HTR-8/SVneo (cell line): ENCODE measurements at regions not wholly inside any gene's neighbourhood (a gene's known extent, or its start where the extent isn't known, plus 50 kb on each side); places are given as distances from the start of the nearest gene placed in this dataset.
A peak's percentile ranks its signal among the peaks of the same experiment; 100 is the strongest.
"Not testable (repeated sequence)": the region's sequence is repeated elsewhere in the genome, so short reads cannot be mapped to it uniquely, and the experiment has no call there.

ENCODE experiments used
- DNase-seq: peaks from one replicate; pipeline ENCODE4 v3.0.0; 2011; ENCODE audit warnings: low spot score, mixed read lengths; ENCODE audit not compliant: insufficient read length
- FAIRE-seq: peaks from 2 replicates; lab custom pipeline; 2011; peaks lifted over from hg19 to GRCh38; lab: Jason Lieb, UNC

DNA sequence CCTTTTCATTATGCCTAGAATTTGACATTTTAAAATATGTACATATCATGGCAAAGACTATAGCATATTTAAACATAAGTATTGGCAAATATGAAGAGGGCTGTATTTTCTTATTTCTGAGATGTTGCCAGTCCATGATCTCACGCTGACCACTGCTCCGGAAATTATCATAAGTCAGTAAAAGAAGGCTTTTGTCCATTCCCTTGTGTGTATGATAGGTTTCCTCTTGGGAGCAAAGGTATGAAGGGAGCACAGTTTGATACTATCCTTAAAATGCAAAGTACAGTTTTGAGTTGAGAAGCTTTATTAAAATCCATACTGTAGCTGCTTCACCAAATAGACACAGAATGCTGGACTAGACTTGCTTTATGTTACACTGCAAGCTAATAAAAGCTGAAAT is 52.6 kb upstream of the AGA start:
- FAIRE-seq = no peak
- DNase-seq = no peak

DNA sequence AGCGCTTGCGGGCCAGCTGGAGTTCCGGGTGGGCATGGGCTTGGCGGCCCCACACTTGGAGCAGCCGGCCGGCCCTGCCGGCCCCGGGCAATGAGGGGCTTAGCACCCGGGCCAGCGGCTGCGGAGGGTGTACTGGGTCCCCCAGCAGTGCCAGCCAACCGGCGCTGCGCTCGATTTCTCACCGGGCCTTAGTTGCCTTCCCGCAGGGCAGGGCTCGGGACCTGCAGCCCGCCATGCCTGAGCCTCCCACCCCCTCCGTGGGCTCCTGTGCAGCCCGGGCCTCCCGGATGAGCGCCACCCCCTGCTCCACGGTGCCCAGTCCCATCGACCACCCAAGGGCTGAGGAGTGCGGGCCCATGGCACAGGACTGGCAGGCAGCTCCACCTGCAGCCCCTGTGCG is 53.4 kb upstream of the AGA start:
- DNase-seq, FAIRE-seq: not testable (repeated sequence)

DNA sequence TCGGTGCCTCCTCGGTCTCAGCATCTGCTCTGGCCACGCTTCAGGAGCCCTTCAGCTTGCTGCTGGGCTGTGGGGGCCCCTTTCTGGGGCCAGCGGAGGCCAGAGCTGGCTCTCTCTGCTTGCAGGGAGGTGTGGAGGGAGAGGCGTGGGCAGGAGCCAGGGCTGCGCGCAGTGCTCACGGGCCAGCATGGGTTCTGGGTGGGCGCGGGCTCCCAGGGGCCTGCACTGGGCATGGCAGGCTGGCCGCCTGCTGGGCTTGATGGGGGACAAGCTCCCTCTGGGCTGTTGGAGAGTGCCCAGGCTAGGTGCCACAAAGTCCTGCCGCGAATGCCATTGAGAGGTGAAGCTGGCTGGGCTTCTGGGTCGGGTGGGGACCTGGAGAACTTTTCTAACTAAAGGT is 57.3 kb upstream of the AGA start:
- FAIRE-seq = no peak
- DNase-seq = no peak

DNA sequence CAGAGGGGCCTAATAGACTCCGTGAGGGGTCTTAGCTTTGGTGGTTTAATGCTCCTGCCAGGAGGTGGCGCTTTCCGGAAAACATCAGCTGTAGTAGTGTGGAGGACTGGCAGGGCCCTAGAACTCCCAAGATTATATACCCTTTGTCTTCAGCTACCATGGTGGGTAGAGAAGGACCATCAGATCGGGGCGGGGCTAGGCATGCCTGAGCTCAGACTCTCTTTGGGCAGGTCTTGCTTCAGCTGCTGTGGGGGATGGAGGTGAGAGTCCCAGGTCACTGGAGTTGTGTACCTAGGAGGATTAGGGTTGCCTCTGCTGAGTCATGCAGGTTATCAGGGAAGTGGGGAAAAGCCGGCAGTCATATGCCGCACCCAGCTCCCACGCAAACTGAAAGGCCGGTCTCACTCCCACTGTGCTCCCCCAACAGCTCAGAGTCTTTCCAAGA is 63.0 kb upstream of the AGA start:
- DNase-seq (no peak), FAIRE-seq (no peak)

DNA sequence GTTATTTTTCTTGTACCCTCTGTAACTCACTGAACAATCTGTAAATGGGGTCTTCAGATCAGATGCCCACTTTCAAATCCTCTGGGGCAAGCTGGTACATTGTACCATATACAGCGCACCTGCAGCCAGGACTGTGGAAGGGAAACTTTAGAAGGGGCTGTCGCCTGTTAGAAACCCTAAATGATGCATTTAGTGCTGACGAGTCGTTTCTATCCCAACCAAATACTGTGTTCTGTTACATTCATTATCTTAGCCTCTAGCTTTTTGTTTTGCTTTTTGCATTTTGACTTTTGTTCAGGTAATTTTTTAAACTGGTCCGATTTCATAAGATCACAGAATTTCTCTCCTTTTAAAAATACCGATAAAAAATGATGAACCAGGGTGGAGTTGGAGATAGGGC is 66.4 kb upstream of the AGA start:
- FAIRE-seq = no peak
- no peak for DNase-seq

DNA sequence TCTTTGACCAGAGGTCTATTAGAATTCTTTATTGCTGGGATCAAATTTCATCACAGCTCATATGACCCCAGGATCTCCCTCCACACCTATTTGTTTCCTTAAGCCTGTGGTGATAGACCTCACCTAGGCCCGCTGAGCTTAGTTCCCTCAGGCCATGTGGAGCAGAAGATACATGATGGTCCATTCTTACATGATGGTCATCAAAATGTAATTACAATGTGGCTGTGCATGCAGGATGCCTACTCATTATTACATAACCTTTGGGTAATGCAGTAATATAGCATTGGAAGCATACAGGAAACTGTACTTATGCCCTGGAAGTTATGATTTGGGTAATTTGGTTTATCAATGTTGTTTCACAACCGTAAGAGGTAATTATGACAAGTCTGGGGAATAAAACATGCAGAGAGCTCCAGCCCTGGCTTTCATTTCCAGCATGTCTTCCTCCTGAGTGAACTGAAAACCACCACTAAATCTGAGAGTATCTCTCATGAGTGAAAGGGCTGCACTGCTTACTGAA is 67.0 kb upstream of the AGA start:
- DNase-seq = no peak
- peak; percentile 40 for FAIRE-seq

DNA sequence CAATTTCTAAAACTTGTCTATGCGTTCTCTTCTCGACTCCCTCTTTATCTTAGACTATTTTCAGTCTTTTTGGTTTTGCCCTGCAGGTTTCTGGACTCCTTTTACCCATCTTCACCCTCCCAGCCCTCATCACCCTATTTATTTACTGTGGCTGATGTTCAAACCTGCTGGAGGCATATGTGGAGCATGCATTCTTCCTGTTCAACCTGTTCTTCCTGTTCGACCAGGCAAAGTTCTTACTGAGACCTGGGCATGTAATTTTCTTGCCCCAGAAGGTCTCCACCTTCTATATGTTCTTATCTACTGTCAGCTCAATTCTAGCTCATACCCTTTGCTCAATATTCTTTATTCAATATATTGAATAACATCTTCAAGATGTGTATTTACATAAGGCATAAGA is 69.4 kb upstream of the AGA start:
- no peak for DNase-seq
- no peak for FAIRE-seq

DNA sequence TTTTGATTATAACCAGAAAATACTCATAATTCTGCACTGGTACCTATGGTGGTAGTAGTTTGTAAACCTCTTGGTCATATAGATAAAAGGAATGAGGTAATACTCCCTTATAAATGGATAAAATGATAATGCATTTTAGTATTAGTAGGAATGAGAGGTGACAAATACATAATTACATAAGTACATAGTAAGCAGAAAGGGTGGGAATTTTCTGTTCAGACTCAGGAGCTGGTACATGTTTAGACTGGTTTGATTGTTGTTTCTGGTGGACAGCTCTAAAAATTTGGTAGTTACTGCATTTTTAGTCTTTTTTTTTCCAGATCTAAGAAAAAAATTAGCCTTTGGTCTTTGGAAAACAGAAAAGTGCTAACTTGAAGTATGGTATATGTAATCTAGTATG is 70.4 kb upstream of the AGA start:
- DNase-seq = no peak
- no peak for FAIRE-seq

DNA sequence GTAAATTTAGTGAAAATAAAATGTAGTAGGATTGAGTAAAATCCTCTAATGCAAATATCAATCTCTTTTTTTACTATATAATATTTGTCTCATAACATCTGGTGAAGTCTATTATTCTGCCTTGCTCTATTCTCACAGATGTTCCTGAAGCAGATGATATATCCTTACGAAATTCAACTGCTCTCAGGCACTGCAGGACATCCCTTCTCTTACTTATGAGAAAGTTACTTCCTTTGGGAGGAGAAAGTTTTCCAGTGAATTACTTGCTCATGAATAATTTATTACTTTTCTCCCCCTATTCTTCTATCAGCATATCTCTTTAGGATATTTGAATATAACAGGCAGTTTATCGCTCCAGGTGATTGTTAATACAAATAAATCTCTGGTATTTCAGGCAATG is 75.6 kb upstream of the AGA start:
- DNase-seq (no peak), FAIRE-seq (no peak)

DNA sequence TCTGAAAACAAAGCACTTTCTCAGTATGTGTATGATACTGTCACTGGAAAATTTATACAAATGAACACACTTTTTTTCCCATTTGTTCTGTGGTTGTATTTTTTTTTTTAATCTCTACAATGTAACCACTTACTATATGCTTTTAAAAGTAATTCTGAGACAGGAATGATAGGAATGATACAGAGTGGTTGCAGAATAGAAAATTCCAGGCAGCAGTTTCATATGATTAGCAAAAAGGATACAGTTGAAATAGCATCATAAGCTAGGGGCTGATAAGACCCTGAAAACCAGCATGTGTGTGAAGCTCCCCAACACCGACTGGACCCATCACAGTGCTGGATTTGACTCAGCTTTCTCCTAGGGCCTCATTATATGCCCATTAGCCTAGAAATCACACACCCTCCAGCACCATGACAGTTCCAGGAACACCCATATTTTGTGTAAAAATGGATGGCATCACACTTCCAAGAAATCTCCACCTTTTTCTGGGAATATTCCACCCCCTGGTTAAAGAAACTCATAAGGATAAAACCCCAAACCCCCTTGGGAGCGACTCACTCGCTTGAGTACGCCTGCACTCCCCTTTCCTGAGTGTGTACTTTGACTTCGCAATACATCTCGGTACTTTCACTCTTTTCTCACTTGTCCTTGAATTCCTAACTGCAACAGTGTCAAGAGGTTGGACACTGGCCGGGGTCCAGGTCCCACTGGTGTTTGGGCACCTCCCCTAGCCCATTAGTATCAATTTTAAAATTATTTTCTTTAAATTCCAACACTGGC is 77.4 kb upstream of the AGA start:
- DNase-seq (no peak), FAIRE-seq (no peak)

DNA sequence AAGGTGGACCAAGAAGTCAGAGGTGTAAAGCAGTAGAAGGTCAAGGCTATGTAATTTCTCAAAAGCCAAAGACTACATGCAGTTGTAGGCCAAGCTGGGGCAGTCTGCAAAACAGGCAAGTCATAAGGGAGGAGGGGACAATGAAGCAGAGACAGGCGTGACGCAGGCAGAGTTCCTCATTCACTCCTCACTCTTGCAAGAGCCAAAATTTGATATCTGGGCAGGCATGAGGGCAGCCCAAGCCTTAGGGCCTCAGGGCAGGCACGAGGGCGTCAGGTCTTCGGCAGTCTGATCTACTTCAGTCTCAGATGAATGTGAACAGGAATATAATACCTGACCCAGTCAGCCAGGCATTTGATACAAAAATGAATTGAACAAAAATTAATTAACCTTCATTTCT is 86.4 kb upstream of the AGA start:
- DNase-seq = no peak

DNA sequence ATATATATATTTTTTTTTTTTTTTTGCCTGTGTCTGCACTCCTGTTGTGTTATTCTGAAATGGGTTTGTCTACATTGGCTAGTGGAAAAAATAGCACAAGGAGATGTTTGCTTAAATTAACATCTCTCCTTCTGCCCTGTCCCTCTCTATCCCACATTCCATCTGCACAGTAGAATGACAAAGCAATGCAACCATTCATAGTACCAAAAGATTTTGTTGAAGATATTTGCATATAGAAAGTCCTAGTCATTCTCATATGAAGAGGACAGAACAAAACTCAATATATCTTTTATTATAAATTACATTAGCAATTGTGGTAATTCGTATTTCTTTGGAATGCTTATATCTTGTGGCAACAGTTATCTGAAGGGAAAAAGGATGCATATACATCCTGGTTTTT is 88.3 kb upstream of the AGA start:
- DNase-seq = no peak
- FAIRE-seq = no peak

More for the DNA sequence above, 86.4 kb upstream of the AGA start:
- FAIRE-seq = no peak

DNA sequence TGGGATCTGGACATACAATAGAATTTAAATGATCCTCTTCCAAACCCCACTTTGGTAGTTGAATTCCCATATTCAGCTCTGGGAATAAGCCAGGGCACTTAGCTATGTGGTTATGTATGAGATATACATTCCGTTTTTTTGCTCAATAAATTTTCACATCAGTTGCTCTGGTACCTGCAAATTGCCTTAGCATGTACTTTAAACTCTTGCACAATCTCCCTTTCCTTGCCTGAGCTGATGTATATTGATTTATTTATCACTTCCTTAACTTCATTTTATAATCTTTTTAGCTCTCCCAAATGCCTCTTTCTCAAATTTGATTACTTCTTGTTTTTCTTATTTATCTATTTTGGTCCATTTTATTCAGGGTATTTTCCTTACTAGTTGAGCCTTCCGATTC is 90.1 kb upstream of the AGA start:
- DNase-seq (no peak), FAIRE-seq (no peak)

DNA sequence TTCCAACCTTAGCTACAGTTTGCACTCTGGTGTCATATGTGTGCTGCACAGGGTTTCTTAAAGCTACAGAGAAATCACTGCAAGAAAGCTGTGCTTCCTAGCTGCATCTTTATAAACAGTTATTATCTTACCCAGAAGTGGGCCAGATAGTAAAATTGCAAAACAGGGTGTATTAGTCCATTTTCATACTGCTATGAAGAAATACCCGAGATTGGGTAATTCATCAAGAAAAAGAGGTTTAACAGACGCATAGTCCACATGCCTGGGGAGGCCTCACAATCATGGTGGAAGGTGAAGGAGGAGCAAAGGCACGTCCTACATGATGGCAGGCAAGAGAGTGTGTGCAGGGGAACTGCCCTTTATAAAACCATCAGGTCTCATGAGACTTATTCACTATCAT is 92.6 kb upstream of the AGA start:
- FAIRE-seq, DNase-seq: not testable (repeated sequence)

DNA sequence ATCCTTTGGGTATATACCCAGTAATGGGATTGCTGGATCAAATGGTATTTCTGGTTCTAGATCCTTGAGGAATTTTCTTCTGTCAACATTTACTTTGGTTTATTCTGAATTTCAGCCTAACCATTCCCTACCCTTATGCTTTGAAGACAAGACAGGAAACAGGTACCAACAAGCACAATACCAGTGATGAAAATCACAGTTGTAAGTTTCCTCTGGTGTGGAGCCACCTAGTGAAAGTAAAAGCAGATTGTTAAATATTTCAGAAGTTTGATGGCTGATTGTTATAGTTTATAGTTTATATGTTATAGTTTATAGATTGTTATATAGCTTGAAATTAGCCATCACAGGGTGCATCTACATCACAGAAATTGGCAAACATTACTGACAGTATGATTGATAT is 104.5 kb upstream of the AGA start:
- peak; percentile 23 for DNase-seq
- FAIRE-seq = no peak

DNA sequence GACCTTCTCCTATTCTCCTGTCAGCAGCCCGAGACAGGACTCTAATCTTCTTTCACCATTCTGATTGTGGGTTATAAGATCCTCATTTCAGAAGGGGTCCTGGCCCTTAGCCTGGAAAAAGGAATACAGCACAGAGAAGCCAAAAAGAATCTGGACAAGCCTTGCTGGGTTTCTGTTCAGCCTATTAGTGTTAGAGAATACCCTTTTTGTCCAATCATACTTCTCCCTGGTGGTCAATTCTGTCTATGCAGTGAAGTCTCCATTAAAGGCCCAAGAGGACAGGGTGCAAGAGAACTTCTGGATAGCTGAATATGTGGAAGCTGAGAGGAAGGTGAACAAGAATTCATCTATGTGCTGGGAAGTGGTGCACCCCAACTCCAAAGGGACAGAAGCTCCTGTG is 105.7 kb upstream of the AGA start:
- no peak for DNase-seq
- no peak for FAIRE-seq

DNA sequence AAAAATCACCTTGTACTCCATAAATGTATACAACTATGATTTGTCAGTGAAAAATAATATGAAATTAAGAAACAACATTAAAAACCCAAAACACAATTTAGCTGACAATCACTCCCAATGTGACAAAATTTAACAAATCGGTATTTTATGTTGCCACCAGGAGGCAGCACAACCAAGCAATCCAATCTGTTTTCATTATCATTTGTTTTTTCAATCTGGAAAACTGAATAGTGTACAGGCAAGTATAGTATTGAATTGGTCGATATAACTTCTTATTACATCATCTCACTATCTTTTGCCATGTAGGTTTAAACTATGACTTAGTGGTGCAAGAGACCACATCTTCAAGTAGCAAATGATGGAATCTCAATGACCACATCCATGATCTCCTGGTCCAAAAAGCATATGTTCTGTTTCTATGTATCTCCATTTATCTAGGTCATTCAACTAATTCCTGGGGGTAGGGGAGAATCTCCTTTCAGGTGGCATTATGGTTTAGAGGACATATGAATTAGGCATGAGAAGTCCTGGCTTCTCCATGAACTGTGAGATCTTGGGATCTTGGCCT is 112.9 kb upstream of the AGA start:
- FAIRE-seq = no peak

DNA sequence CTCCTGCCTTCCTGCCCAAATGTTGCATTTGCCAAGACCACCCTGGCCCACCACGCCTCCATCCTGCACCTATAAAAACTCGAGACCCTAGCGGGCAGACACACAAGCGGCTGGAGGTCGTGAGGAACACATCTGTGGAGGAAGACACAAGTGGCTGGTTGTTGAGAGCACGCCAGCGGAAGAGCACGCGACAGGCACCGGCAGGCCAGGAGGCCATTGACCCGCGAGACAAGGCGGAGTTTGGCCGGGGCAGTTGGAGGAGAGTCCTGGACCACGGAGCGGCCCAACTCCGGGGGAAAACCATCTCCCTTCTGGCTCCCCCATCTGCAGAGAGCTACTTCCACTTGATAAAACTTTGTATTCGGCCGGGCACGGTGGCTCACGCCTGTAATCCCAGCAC is 115.2 kb upstream of the AGA start:
- no peak for DNase-seq
- no peak for FAIRE-seq

More for the DNA sequence above, 112.9 kb upstream of the AGA start:
- DNase-seq = peak; percentile 34

DNA sequence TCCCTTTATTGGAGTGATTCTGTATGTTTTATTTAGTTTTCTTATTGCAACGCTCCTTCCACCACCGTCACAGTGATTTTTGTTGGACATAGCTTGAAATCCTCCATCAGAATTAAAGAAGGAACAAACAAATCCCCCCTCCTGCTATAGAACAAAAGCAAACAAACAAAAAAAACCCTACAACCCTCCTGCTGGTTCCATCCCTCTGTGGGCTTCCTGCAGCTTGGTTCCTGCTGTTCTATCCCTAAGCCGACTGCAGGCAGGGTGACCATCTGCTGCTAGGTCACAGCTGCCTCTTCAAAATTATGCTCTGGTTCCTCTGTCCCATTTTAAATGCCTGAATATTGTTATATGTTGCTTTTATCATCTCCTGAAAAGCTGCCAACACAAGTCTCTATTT is 116.8 kb upstream of the AGA start:
- FAIRE-seq (no peak), DNase-seq (no peak)

DNA sequence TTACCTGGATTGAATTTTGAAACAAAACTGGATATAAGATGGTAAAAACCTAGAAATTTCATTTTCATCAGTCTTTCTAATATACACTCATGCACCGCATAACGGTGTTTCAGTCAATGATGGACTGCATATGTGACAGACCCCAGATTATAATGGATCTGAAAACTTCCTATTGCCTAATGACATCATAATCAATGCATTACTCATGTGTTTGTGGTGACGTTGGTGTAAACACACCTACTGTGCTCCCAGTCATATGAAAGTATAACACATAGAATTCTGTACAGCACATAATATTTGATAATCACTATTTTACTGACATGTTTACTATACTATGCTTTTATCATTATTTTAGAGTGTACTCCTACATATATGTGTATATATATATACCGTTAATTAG is 119.9 kb upstream of the AGA start:
- DNase-seq = no peak
- FAIRE-seq = no peak

DNA sequence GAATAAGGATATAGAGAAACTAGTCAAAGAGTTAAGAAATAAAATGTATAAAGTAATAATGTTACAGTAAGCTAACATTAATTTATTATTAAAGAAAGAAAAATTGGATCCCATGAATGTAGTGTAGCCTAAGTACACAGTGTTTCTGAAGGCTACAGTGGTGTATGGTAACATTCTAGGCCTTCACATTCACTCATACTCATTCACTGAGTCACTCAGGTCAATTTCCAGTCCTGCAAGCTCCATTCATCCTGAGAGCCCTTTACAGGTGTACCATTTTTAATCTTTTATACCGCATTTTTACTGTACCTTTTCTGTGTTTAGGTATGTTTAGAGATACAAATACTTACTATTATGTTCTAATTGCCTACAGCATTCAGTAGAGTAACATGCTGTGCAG is 120.6 kb upstream of the AGA start:
- FAIRE-seq = no peak

DNA sequence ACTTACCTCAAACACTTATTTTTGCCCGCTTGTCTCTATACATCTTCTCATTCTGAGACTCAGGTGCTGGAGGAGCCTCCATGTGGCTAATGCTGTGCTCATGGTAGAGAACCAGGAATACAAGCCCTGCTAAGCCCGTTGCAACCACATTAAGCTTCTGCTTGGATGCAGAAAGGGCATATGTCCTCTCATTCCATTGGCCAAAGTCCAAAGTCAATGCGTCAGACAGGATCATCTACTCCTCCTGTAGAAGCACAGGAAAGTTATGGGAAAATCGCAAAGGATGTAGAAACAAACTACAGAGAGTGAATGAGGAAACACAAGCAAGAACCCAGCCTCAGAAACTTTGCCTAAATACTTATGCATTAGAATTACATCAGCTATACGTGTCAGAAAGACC is 124.5 kb upstream of the AGA start:
- FAIRE-seq (no peak), DNase-seq (no peak)

More for the DNA sequence above, 120.6 kb upstream of the AGA start:
- no peak for DNase-seq
